ENCODE measurements at regions not wholly inside any gene's neighbourhood (a gene's known extent, or its start where the extent isn't known, plus 50 kb on each side); places are given as distances from the start of the nearest gene placed in this dataset.

- Histone ChIP-seq H3K9me3 (ENCODE audit: control insufficient read depth, insufficient read depth, low read depth, low read length) (no peaks in the 10 kb centered on the region), H3K27me3 (ENCODE audit: control insufficient read depth, insufficient read depth, low read length) (no peaks in the 10 kb centered on the region), H4K20me1 (ENCODE audit: control insufficient read depth, extremely low read depth, insufficient read depth, low read length) (no peaks in the 10 kb centered on the region), H3K4me3 (replicated peaks in 1 of 4; ENCODE audit: control extremely low read depth in 1 of 4, insufficient read depth in 1 of 4, low read depth in 3 of 4, low read length in 4 of 4) (no peak overlapping the region), H3K79me2 (ENCODE audit: control insufficient read depth, insufficient read depth, low read length) (no peaks in the 10 kb centered on the region), H3K9ac (ENCODE audit: insufficient read depth, low read length) (no peak overlapping the region), H3K4me1 (ENCODE audit: control insufficient read depth, extremely low read depth, insufficient read depth, low read length) (peaks cover 3% of the 10 kb centered on the region), H2AFZ (ENCODE audit: low read length) (no peak overlapping the region), H3K4me2 (ENCODE audit: extremely low read depth, insufficient read depth, low read length) (no peak overlapping the region), H3K36me3 (ENCODE audit: control insufficient read depth, insufficient read depth, low read length) (no peaks in the 10 kb centered on the region), H3K27ac (ENCODE audit: insufficient read depth, low read length) (no peak overlapping the region)
- DNase-seq (ENCODE audit: low read depth in 2 of 2) = no peak
- TF ChIP-seq CTCF (conservative IDR thresholded peaks at IDR 0.05 in 1 of 2, IDR thresholded peaks at IDR 0.05 in 1 of 2; ENCODE audit: low read depth in 1 of 2, low read length in 2 of 2) (no peak), EZH2 (IDR thresholded peaks at IDR 0.05; ENCODE audit: low read length, missing control alignments) (no peak)
Measured at GRCh38 chr18:69157906-69158305, 242.8 kb upstream of the DOK6 start.

DNA sequence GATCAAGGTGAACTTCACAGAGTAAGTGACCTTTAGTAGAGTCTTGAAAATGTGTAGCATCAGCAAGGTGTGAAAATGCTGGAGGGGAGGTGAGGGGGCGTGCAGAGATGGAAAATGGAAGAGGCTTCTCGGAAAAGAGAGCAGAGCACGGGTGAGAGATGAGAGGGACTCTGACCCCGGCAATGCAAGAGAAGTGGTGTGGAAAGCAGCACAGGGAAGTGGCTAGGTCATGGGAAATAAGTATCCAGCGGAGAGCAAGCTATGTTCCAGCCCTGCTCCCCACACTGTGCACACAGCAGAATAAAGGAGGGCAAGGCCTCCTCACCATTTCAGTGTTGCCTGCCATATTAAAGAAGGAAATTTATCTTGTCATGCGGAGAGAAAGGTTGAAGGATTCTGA lies 241.7 kb upstream of the DOK6 start:
- H3K4me2 ChIP-seq (ENCODE audit: extremely low read depth, insufficient read depth, low read length) = no peak overlapping the region
- TF ChIP-seq CTCF (conservative IDR thresholded peaks at IDR 0.05 in 1 of 2, IDR thresholded peaks at IDR 0.05 in 1 of 2; ENCODE audit: low read depth in 1 of 2, low read length in 2 of 2) (no peak), EZH2 (IDR thresholded peaks at IDR 0.05; ENCODE audit: low read length, missing control alignments) (no peak)
- no peaks in the 10 kb centered on the region for H4K20me1 ChIP-seq (ENCODE audit: control insufficient read depth, extremely low read depth, insufficient read depth, low read length)
- H3K4me1 ChIP-seq (ENCODE audit: control insufficient read depth, extremely low read depth, insufficient read depth, low read length) = peaks cover 3% of the 10 kb centered on the region
- no peaks in the 10 kb centered on the region for H3K36me3 ChIP-seq (ENCODE audit: control insufficient read depth, insufficient read depth, low read length)
- H3K79me2 ChIP-seq (ENCODE audit: control insufficient read depth, insufficient read depth, low read length) = no peaks in the 10 kb centered on the region
- no peak overlapping the region for H3K4me3 ChIP-seq (replicated peaks in 1 of 4; ENCODE audit: control extremely low read depth in 1 of 4, insufficient read depth in 1 of 4, low read depth in 3 of 4, low read length in 4 of 4)
- H3K27ac ChIP-seq (ENCODE audit: insufficient read depth, low read length) = no peak overlapping the region
- no peak for DNase-seq (ENCODE audit: low read depth in 2 of 2)
- no peak overlapping the region for H3K9ac ChIP-seq (ENCODE audit: insufficient read depth, low read length)
- no peaks in the 10 kb centered on the region for H3K27me3 ChIP-seq (ENCODE audit: control insufficient read depth, insufficient read depth, low read length)
- H2AFZ ChIP-seq (ENCODE audit: low read length) = peak overlapping the region; percentile 20
- no peaks in the 10 kb centered on the region for H3K9me3 ChIP-seq (ENCODE audit: control insufficient read depth, insufficient read depth, low read depth, low read length)

DNA sequence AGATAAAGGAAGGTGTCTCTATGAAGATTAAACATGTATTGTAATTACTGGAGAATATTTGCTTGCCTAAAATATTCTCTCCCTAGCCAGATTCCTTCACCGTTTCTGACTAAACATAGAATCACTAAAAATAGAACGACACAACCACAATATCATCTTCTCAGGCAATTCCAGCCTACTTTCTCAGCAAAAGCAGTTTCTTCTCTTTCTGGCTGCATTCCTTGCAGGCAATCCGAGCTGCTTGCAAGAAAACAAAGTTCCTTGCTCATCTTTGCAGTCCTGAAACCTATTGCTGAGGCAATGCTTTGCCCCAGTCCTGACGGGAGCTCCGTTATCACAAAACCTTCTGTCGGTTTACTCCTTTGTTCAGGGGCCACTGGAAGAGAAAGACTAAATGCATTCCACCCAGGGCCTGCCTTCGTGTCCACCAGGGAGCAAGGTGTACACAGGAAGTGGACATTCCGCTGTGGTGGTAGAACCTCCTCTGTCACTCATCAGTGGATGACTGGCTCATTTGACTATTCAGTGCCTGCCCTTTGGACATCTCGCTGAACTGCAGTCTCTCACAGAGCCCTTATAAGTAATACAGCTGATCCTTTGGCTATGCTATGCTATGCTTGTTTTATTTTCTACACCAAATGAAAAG lies 239.2 kb upstream of the DOK6 start:
- no peaks in the 10 kb centered on the region for H4K20me1 ChIP-seq (ENCODE audit: control insufficient read depth, extremely low read depth, insufficient read depth, low read length)
- DNase-seq (ENCODE audit: low read depth in 2 of 2) = peak; percentile 19 to 48
- no peaks in the 10 kb centered on the region for H3K27me3 ChIP-seq (ENCODE audit: control insufficient read depth, insufficient read depth, low read length)
- H3K27ac ChIP-seq (ENCODE audit: insufficient read depth, low read length) = no peak overlapping the region
- H3K4me3 ChIP-seq (replicated peaks in 1 of 4; ENCODE audit: control extremely low read depth in 1 of 4, insufficient read depth in 1 of 4, low read depth in 3 of 4, low read length in 4 of 4) = peak overlapping the region in 1 of 4 experiments; percentile 22
- no peaks in the 10 kb centered on the region for H3K9me3 ChIP-seq (ENCODE audit: control insufficient read depth, insufficient read depth, low read depth, low read length)
- peak overlapping the region; percentile 68 for H3K4me2 ChIP-seq (ENCODE audit: extremely low read depth, insufficient read depth, low read length)
- no peaks in the 10 kb centered on the region for H3K36me3 ChIP-seq (ENCODE audit: control insufficient read depth, insufficient read depth, low read length)
- peak overlapping the region; percentile 82 for H2AFZ ChIP-seq (ENCODE audit: low read length)
- no peak for TF ChIP-seq EZH2 (IDR thresholded peaks at IDR 0.05; ENCODE audit: low read length, missing control alignments)
- TF ChIP-seq CTCF (conservative IDR thresholded peaks at IDR 0.05 in 1 of 2, IDR thresholded peaks at IDR 0.05 in 1 of 2; ENCODE audit: low read depth in 1 of 2, low read length in 2 of 2) = no peak
- H3K79me2 ChIP-seq (ENCODE audit: control insufficient read depth, insufficient read depth, low read length) = no peaks in the 10 kb centered on the region
- peaks cover 3% of the 10 kb centered on the region for H3K4me1 ChIP-seq (ENCODE audit: control insufficient read depth, extremely low read depth, insufficient read depth, low read length)
- H3K9ac ChIP-seq (ENCODE audit: insufficient read depth, low read length) = no peak overlapping the region

Data from fibroblast of lung (primary cell).